ENCODE measurements at regions not wholly inside any gene's neighbourhood (a gene's known extent, or its start where the extent isn't known, plus 50 kb on each side); places are given as distances from the start of the nearest gene placed in this dataset.

DNA sequence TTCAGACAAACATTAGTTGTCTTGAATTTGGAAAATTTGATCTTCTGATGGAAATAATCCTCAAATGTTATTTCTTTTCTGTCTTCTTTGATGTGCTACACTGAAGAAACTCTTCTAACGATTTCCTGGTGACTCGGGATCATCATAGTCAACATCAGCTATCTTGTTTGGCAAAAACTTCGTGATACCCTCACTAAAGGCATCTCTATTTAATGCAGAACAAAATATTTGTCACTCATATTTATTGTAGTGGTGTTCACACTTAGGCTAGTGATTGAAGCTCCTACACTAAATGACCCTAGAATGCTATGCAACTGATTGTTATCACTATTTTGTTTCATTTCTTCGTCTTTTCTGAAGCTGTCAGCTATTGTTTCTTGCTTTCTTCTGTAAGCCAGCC lies 334.7 kb upstream of the ZEB2 start:
- no peak for DNase-seq

DNA sequence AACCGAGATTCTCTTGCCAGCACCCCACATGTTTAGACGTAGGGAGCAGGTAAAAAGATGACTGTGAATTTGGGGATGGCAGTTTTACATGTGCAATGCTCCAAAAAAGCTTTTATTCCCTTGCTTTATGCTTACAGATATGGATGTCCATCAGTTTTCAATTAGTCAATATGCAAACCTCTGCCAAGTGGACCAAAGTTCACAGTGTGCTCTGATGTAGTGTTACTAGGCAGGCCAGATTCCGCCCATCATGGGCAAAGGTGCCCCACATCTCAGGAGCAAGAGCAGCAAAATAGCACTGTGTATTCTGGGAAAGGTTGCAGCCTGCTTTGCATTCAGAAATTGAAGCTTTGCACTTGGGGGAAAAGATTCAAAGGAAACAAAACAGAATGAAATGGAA lies 329.7 kb upstream of the ZEB2 start:
- no peak for DNase-seq

DNA sequence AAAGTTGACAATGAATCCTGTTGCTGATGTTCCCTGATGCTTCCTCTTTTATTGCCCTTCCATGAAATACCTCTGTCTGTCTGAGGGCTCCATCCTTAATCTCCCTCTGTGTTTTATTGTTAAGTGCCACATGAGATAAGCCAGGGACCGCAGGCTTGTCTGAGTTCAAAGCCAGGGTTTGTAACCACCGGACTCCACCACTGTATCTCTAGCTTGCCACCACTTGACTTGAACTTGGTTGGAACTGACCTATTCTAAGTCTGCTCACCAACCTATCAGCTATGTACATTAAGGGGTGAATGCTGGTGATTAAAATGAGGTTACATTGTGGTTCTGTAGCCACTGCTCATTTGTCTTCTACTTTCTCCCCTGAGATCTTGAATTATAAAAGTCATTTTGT lies 328.5 kb upstream of the ZEB2 start:
- DNase-seq, result no peak

DNA sequence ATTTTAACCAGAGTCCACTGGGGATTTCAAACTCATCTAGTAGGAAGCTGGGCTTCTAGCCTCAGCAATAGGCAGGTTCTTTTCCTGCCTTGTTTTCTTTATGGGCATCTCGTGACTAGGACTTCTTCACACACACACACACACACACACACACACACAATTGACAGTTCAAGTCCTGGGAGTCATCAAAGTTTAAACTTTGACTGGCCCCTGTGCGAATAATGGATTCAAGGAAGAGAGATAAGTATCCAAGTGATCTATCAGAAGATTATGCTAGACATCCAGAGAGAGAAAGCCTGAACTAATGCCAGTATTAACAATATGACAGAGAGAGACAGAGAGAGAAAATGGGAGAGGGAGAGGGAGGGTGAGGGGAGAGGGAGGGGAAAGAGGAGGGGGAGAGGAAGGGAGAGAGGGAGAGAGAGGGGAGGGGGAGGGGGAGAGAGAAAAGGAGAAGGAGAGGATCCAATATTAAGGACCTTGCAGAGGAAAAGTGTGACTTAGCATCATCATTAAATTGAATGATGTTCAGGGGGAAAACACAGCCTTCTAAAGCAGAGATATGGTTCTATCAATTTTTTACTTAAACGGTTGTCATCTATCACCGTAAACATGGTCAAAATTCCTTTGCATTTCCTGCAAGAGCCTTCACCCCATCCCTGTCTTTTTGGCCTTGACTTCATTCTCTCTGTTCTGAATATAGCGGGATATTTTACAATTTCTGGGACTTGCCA lies 327.6 kb upstream of the ZEB2 start:
- DNase-seq, result no peak

DNA sequence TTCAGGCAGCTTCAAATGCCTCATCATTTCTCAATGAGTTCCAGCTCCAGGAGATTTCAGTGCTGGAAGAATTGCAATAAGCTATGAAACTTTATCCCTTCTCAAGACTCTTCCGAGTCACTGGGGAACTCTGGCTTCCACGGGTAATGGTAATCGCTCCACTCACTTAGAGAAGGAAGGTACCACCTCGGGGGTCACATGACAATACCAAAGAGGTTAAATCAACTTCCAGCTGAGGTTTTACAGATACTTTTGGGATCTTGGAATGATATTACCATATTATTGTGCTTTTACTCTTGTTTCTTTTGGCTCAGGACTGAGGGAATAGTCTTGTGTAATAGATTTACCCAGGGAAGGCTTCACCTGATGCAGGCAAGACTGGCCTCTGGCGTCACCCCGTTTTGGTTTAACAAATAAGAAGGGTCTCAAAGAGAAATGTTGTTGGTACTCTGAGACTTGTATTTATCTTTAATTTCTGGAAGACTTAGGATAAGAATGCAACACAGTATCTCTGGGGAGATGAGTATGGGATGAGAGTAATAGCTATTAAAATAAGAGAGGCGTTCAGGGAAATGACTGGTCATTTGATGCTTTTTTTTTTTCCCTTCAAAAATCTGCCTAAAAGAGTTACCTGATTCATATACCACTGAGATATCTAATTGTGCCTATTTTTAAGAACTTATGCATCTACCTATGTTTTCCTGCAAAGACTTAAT lies 316.9 kb upstream of the ZEB2 start:
- DNase-seq, result no peak

DNA sequence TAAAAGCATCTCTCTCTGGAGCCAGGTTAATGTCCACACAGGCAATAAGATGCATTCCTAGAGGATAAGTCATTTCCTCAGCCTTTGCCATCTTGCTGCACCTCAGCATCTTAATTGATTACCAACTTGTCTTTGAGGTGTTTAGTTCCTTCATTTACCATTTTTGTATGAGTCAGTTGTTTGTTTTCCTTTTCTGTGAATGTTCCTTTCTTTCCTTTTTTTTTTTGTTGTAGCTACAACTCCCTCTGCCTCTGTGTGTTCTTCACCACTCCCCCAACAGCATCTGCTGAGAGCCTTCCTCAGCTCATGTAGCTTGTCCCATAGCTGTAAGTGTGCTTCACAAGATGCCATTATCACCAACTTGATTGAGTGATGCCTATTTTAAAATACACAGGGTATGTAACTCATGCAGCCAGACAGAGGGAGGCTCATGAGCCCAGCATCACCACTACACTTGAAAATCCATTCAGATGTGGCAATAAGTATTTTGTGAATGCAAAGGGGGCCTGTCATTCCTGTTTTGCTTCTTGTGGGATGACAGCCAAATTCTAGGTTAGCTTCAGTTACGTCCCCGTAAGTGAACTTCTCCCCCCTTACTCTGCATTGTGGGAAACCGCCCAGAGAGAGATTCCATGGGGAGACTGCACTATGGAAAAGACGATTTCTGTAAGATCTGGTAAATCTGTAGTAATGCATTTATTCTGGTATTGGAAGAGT lies 315.9 kb upstream of the ZEB2 start:
- no peak for DNase-seq

DNA sequence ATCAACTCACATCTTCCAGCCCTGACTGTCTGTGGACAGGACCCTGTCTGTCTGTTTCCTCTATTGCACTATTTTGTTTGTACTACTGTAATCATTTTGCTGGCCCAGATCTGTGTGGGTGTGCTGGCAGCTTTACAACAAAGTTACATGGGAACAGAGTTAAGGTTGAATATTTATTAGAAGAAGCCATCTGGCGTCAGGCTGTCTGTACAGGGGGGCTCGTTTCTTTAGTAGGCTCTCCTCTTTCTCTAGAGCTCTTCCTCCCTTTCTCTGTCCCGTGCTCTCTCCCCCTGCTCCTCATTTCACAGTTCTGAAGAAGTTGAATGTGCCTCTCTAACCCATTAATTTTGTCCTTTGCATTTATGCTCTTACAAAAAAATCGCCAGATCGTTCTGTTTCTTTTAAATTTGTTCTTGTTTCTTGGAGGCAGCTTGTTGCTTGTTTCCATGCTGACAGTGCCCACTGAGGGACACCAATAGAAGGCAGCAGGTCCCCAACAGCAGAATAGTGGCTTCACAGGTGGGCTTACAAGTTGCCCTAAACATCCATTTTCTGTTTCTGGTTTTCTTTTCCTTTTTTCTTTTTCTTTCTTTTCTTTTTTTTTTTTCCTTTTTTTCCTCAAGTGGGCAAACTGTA lies 315.2 kb upstream of the ZEB2 start:
- DNase-seq, result peak; percentile 72

DNA sequence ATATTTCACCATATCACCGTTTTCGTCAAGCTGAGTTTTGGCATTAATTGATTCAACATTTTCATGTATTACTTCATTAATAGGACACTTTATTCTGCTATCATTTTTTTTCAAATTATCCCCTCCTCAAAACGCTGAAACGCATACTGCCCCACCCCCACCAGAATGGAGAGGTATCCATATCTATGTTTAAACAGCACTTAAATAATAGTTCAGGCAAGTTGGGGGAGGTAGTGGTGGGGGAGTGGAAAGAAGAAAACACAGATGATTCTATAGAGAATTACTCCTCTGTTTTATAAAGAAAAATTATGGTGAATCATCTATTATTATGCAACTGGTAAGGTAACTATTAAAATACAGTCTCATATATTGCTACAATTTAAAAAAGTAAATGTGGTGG lies 314.4 kb upstream of the ZEB2 start:
- no peak for DNase-seq

DNA sequence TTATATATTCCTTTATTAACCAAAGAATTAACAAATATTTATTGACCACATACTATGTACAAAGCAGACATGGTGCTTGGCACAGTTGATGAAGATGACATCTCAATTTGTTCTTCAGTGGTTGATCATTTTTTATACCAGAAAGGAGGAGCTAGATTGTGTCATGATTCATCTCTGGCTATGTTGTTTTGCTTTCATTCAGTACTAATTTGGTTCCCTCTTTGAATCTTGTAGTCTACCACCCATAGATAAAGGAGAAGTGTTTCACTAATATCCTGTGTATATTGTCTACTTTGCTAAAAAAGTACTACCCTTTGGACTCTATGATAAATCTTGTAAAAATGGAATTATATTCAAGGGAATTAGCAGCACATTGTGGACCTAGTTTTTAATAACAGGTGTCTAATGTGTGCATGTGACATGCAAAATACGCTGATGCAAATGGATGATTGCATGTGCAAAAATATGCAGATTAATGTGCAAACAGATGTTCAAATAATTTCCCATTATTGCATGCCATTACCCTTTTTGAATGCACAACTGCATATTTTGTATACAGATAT lies 313.2 kb upstream of the ZEB2 start:
- no peak for DNase-seq

DNA sequence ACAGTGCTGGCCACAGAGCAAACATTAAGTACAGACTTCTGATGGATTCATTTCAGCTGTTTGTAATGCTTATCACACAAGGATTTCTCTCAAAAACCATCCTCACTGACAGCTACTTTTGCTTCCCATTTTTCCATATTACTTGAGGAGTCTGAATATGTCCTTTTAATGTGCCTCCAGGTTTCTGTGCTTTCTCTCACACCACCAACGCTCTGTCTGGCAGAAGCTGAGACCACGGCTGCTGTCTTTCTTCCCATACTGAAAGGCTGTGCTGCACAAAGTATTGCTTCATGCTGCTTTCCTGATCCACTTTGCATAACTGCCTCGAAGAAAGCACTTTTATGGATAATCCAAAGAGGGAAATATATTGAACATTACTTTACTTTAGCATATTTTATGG lies 312.1 kb upstream of the ZEB2 start:
- DNase-seq, result no peak

DNA sequence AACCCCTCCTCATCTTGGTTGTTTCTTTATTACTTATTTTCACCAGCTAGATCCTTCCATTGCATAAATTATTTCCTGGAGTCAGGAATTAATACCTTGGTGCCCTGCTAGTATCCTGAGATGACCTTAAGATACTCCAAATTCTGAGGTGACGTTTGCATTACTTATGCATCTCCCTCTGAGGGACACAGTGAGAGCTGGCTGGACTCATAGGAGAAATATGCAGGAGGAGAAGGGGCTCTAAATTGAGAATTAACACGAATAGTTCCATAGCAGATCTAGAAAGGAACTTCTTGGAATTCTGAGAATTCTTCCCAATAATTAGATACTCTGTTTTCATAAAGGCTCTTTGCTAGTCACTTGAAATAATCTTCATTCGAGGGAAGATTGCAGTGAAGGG lies 310.6 kb upstream of the ZEB2 start:
- no peak for DNase-seq

DNA sequence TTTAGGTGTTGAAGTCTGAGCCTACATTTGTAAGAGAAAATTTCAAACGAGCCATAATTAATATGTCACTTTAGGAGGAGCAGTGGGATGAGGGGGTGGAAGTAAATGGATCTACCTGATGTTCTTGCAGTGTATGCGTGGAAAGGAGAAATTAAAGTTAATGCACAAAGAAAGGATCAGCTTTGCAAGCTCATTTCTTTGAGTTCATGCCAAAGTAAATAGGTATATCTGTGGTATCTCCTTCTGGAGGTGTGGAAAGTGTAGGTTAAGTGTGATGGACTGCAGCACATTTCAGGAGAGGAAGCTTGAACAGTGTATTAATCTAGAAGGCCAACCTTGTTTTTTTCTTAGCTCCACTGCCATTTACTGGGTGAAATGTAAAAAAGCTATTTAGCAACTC lies 307.5 kb upstream of the ZEB2 start:
- DNase-seq, result no peak

DNA sequence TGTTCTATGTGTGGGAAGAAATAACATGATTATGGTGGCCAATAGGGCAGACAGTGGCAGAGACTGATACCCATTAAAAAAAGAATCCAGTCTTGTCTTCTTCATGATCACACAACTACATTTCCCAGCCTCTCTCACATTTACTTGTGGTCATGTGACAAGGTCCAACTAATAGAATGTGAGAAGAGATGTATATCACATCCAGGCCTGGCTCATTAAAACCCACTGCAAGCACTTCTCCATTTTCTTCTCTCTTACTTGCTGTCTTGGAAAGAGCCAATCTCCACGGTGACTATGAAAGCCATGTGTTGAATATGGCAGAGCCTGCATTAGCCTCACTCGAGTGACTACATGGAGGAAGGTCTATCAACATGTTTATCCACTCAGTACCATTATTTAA lies 306.2 kb upstream of the ZEB2 start:
- no peak for DNase-seq

DNA sequence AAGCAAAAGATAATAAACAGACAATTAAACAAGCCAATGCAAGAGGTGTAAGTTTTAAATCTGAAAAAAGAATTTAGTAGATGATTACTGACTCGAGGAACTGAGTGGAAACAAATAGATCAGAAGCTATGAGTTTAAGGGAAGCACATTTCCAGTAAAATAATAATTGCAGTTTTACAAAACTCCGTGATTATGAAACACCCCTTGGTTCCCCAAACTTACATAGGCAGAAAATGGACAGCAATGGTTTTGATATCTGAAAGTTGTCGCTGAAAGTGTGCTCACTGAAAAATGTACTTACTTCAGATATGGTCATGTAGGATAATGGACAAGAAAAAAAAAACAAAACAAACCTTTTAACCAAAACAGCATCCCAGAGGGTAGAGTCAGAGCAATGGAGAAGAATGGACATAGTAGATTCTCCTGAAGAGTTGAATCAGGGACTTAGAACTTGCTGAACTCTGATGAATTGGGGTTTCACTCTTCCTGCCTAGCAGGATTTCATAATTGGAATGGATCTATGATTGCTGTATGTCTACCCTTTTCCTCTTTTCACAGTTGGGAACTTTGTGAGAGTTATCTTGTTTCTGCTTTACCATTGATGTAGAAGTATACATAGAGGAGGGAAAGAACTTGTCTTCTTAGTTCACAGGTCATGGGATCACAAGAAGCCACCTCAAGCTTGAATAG lies 305.6 kb upstream of the ZEB2 start:
- DNase-seq, result no peak

DNA sequence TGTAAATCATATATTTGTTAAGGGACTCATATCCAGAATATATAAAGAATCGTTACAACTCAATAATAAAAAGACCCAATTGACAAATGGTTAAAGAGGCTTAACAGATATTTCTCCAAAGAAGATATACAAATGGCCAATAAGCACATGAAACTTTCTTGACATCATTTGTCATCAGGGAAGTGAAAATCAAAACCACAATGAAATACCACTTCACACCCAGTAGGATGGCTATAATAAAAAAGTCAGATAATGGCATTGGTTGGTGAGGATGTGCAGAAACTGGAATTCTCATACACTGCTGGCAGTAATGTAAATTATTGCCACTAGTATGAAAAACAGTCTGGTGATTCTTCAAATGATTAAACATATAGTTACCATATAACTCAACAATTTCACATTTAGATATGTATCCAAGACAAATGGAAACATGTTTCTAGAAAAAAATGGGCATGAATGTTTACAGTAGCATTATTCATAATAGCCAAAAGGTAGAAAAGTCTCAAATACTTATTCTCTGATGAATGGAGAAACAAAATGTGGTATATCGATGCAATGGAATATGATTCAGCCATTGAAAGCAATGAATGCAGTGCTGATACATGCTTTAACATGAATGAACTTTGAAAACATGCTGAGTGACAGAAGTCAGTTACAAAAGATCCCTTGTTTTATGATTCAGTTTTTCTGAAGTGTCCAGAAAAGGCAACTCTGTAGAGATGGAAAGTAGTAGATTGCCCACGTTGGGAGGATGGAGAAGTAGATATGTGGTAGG lies 304.6 kb upstream of the ZEB2 start:
- no peak for DNase-seq

DNA sequence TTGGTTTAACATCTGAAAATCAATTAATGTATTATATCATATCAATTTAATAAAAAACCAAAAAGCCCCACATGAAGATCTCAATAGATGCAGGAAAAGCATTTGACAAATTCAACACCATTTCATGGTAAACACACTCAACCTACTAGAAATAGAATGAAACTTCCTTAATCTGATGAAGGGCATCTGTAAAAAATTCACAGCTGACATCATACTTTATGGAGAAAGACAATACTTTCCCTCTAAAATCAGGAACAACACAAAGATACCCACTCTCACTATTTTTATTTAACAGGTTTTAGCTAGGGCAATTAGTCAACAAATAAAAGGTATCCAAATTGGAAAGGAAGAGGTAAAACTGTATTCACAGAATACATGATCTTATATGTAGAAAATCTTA lies 303.0 kb upstream of the ZEB2 start:
- no peak for DNase-seq

DNA sequence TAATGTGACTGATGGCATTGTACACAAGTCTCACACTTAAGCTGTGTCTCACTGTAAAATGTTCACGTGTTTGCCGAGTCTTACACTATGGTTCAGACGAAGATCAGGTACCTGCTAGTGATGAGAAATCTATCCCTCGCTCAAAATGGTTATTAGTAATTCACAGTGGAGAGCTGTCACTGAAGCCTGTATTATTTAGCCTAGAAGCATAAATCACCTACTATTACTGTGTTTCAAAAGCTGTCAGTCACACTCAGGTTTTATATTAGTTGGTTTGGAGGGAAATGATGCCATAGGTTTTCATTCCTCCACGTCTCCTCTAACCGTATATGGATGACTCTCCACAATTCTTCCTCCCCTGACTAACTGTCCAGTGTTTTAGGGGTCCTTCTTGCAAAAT lies 292.4 kb upstream of the ZEB2 start:
- DNase-seq, result no peak

DNA sequence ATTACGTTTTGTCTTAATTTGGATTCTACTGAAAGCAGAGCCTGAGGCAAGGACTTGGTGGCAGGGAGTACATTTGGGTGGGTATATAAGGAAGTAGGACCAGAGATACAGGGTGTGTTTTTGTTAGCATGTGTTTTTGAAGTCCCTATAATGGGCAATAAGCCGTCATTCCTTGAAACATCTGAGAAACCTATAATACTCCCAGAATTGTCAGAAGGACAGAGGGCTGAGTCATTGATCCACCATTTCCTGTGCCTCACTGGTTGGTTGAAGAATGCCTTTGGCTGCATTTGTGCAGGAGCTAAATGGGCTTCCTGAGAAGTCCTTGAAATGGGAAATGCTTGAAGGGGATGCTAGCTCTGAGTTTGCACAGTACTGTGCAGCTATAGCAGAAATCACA lies 281.8 kb upstream of the ZEB2 start:
- DNase-seq, result no peak

DNA sequence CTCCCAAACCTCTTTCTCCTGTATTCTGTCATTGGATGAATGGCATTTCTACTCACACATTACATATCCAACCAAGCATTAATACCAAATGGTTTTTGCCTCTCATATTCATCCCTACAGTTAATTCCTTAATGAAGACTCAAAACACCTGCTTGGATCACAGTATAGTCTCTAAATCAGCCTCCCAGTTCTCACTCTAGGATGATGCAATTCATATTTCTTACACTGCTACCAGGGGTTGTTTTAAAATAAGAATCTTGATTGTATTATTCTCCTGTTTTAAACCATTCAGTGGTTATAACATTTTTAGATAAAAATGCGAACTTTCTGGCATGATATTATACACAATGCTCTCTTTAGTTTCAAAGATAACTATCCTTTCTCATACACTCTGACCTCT lies 281.4 kb upstream of the ZEB2 start:
- DNase-seq, result no peak

DNA sequence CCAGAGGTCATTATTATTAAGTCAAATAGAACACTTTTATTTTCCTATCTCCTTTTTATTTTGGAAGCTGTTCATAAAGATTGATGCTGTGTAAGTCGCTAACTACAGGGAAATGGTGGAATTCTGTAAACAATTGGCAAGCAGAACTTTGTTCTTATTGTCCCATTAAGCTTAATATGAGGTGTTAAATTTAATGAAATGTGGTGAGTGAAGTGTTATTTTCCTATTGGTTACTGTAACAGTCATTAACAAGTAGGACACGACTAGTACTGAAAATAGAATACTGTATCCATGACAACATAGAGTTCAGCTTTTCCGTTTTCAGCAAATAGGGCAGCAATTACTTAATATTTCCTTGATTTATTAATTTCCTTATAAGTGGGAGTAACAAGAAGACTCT lies 279.1 kb upstream of the ZEB2 start:
- no peak for DNase-seq

DNA sequence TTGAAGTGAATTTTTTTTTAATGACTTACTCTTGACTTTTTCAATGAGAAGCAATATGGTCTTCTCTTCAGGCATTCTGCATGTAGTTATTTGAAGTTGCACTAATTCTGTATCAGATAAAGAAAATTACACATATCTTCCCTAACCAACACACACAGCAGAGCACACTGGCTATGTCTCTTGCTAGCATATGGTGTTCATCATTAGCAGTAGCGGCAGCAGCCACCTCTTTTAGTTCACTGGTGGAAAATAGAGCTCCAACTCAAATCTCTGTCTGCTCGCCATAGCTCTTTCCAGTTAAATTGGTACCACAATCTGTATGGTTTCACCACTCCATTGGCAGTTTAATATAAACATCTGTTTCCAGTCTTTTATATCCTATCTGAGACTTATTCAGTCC lies 278.1 kb upstream of the ZEB2 start:
- DNase-seq, result no peak
